GM12878 (cell line): ENCODE measurements at regions not wholly inside any gene's neighbourhood (a gene's known extent, or its start where the extent isn't known, plus 50 kb on each side); places are given as distances from the start of the nearest gene placed in this dataset.

Source experiments
- ATAC-seq: fragments of 200-7000 bp; cut with Tn5 transposase; 3 replicates; pipeline ENCODE4 v1.9.1; 2020; ENCODE audit warnings: mild to moderate bottlenecking, moderate library complexity
- BruUV-seq: library from RNA; stranded (reverse); fragments of 400-500 nt; replicated peaks from 2 replicates; lab custom pipeline; 2021; lab: Mats Ljungman, UMichigan
- CTCF ChIA-PET: fragments of 300-600 bp; sonication (Branson Sonifier 250); formaldehyde crosslinking; extraction: SDS; loops from one replicate; lab custom pipeline; 2021; ENCODE audit warnings: inconsistent platforms; lab: Yijun Ruan, JAX
- POLR2A ChIA-PET: fragments of 350-600 bp; formaldehyde crosslinking; extraction: SDS; loops from one replicate; lab custom pipeline; 2021; ENCODE audit warnings: inconsistent platforms; lab: Charles Lee
- RAD21 ChIA-PET: fragments of 300-600 bp; sonication (Branson Sonifier 250); formaldehyde crosslinking; loops from one replicate; lab custom pipeline; 2023; ENCODE audit warnings: antibody characterized with exemption; ENCODE audit not compliant: unreplicated experiment; lab: Charles Lee
- SMC1A ChIA-PET: fragments of 300-600 bp; sonication (Branson Sonifier 250); formaldehyde crosslinking; loops from one replicate; lab custom pipeline; 2023; ENCODE audit not compliant: unreplicated experiment, uncharacterized antibody; lab: Charles Lee
- DNase-seq: peaks from one replicate; pipeline ENCODE4 v3.0.0-alpha.2; 2011; ENCODE audit warnings: low read depth, low spot score
- FAIRE-seq: peaks from 3 replicates; lab custom pipeline; 2011; peaks lifted over from hg19 to GRCh38; lab: Jason Lieb, UNC
- H2AFZ ChIP-seq: 2 replicates; pipeline ENCODE4 v1.6.0; 2011; ENCODE audit warnings: low read depth, low read length, control low read depth; ENCODE audit not compliant: control insufficient read depth
- H3K27ac ChIP-seq: 2 replicates; pipeline ENCODE4 v1.5.1; 2011; ENCODE audit warnings: control low read depth; ENCODE audit not compliant: control insufficient read depth, insufficient read depth
- H3K27me3 ChIP-seq, 2 experiments: replicated peaks in 1 of 2; 2 replicates each; pipeline versions ENCODE4 v1.6.0 to v1.6.1; 2011; ENCODE audit warnings: low read length in 1 of 2; ENCODE audit not compliant: control insufficient read depth in 2 of 2, insufficient read depth in 2 of 2
- H3K36me3 ChIP-seq, 2 experiments: 2 replicates each; pipeline ENCODE4 v1.5.1; 2011; ENCODE audit warnings: low read length in 1 of 2; ENCODE audit not compliant: control insufficient read depth in 2 of 2, insufficient read depth in 2 of 2
- H3K4me1 ChIP-seq: 2 replicates; pipeline ENCODE4 v1.6.1; 2011; ENCODE audit warnings: mild to moderate bottlenecking, low read length, moderate library complexity, mixed read lengths; ENCODE audit not compliant: control insufficient read depth, insufficient read depth
- H3K4me2 ChIP-seq: 2 replicates; pipeline ENCODE4 v1.6.0; 2011; ENCODE audit warnings: control low read depth; ENCODE audit not compliant: control insufficient read depth, insufficient read depth
- H3K4me3 ChIP-seq: fragments of 200-600 bp; sonication (generic); 2 replicates; pipeline ENCODE4 v1.5.1; 2016
- H3K79me2 ChIP-seq: 2 replicates; pipeline ENCODE4 v1.6.0; 2011; ENCODE audit warnings: low read length; ENCODE audit not compliant: control insufficient read depth, insufficient read depth
- H3K9ac ChIP-seq: 2 replicates; pipeline ENCODE4 v1.8.0; 2011; ENCODE audit warnings: low read length, control low read depth, mixed read lengths; ENCODE audit not compliant: control insufficient read depth, insufficient read depth
- H3K9me3 ChIP-seq: replicated peaks from 3 replicates; pipeline ENCODE4 v1.5.1; 2011; ENCODE audit warnings: mild to moderate bottlenecking, low read length; ENCODE audit not compliant: control insufficient read depth, insufficient read depth
- H4K20me1 ChIP-seq: 2 replicates; pipeline ENCODE4 v1.6.0; 2011; ENCODE audit not compliant: control insufficient read depth, insufficient read depth
- FOS ChIP-seq: IDR thresholded peaks from 3 replicates; pipeline ENCODE4 v1.6.1; 2011; ENCODE audit warnings: borderline replicate concordance; ENCODE audit not compliant: insufficient read length; ENCODE audit errors: extremely low read depth
- GATAD2B ChIP-seq: fragments of 450-650 bp; conservative IDR thresholded peaks from 2 replicates; pipeline ENCODE4 v1.6.1; 2017; ENCODE audit warnings: low read depth, mild to moderate bottlenecking, moderate library complexity
- HCFC1 ChIP-seq: fragments of 150-350 bp; IDR thresholded peaks from 2 replicates; pipeline ENCODE4 v1.6.1; 2014; ENCODE audit warnings: low read length
- MTA3 ChIP-seq: IDR thresholded peaks from 2 replicates; pipeline ENCODE4 v1.6.1; 2012; ENCODE audit warnings: low read length, inconsistent platforms, borderline replicate concordance
- RBBP5 ChIP-seq: fragments of 200-600 bp; sonication (generic); conservative IDR thresholded peaks from 2 replicates; pipeline ENCODE4 v1.6.1; 2016
- SMAD5 ChIP-seq: IDR thresholded peaks from 2 replicates; pipeline ENCODE4 v1.6.1; 2016; ENCODE audit warnings: antibody characterized with exemption, low read depth
- SRF ChIP-seq, 2 experiments: IDR thresholded peaks; 2 replicates each; pipeline ENCODE4 v1.6.1; 2011; ENCODE audit warnings: low read depth in 2 of 2, low read length in 2 of 2, mild to moderate bottlenecking in 1 of 2, moderate library complexity in 1 of 2
- TBL1XR1 ChIP-seq: IDR thresholded peaks from 2 replicates; pipeline ENCODE4 v1.6.1; 2012; ENCODE audit warnings: low read depth, low read length, improper control_type of control experiment
- ZZZ3 ChIP-seq: IDR thresholded peaks from 2 replicates; pipeline ENCODE4 v1.6.1; 2011; ENCODE audit warnings: low read depth; ENCODE audit not compliant: control insufficient read depth, insufficient read length
- WGBS: methylation state at CpG from one replicate; pipeline ENCODE4 v1.1.6; 2016; ENCODE audit warnings: low lambda C conversion rate; ENCODE audit not compliant: insufficient replicate concordance, insufficient coverage; ENCODE audit errors: missing lambda C conversion rate; 5-methylcytosine and 5-hydroxymethylcytosine counted together
- in situ Hi-C: fragments of 300-500 bp; cut with MboI; formaldehyde crosslinking; loops from 9 replicates; pipeline ENCODE4 v1.14.3; 2018; ENCODE audit warnings: mixed read lengths
- intact Hi-C: fragments of 100-400 bp; cut with micrococcal nuclease; formaldehyde crosslinking; loops from one replicate; pipeline ENCODE4 v1.14.2; 2022; ENCODE audit not compliant: unreplicated experiment
- TF ChIP-seq, protein P1 (sequence below): fragments of 450-650 bp; IDR thresholded peaks from 2 replicates; pipeline ENCODE4 v1.6.1; 2018; ENCODE audit warnings: mild to moderate bottlenecking, low read depth, moderate library complexity; ENCODE audit not compliant: partially characterized antibody
- TF ChIP-seq, protein P2 (sequence below): IDR thresholded peaks from 2 replicates; pipeline ENCODE4 v1.6.1; 2012; ENCODE audit warnings: low read length, inconsistent platforms
- TF ChIP-seq, protein P3 (sequence below): fragments of 450-650 bp; IDR thresholded peaks from 2 replicates; pipeline ENCODE4 v1.6.1; 2017; ENCODE audit warnings: mild to moderate bottlenecking, moderate library complexity

DNA sequence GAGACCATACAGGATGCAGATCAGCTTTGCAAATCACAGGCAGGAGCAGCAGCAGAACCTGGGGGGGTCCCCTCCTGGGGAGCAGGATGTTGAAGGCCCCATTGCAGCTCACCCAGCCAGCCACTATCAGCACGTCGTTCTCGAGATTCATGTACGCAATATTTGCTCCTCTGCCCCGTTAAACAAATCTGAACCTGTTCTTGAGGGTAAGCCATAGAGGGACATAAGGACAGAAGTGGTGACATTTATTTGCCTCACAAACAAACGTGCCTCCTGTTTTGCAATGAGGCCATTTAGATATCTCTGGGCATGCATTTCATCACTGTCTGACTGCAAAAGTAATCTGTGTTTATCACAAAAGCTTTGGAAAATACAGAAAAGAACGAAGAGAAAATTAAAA lies 87.3 kb upstream of the BAIAP2L1 start (continued):
- TF ChIP-seq, protein P1, sequence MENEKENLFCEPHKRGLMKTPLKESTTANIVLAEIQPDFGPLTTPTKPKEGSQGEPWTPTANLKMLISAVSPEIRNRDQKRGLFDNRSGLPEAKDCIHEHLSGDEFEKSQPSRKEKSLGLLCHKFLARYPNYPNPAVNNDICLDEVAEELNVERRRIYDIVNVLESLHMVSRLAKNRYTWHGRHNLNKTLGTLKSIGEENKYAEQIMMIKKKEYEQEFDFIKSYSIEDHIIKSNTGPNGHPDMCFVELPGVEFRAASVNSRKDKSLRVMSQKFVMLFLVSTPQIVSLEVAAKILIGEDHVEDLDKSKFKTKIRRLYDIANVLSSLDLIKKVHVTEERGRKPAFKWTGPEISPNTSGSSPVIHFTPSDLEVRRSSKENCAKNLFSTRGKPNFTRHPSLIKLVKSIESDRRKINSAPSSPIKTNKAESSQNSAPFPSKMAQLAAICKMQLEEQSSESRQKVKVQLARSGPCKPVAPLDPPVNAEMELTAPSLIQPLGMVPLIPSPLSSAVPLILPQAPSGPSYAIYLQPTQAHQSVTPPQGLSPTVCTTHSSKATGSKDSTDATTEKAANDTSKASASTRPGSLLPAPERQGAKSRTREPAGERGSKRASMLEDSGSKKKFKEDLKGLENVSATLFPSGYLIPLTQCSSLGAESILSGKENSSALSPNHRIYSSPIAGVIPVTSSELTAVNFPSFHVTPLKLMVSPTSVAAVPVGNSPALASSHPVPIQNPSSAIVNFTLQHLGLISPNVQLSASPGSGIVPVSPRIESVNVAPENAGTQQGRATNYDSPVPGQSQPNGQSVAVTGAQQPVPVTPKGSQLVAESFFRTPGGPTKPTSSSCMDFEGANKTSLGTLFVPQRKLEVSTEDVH = no peak

DNA sequence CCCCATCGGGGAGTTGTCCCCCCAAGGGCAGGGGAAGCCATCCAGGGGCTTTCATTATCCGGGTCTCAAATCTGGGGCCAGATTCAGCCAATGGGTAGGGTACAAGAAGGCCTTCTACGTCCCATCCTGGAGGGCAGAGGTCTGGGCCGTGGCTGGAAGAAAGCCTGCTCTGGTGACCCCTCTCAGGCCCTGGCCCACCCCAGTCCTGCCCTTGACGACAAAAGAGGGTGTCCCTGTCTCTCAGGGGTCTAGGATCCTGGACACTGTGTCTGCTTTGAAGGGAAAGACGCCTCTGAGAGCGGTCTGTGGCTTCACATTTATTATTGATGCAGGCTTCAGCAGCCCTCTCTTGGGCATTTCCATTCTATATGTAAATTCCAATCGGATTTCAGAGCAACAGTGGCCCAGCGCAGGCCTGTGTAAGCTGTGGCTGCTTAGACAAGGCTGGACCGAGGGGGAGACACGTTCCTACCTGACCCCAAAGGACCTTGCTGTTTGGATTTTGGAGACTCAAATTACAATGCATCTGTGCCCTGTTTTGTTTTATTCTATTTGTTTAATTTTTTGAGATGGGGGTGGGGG lies 83.2 kb upstream of the BAIAP2L1 start:
- H3K79me2 ChIP-seq = no peaks in the 10 kb centered on the region
- ChIA-PET RAD21 (no interaction called here), POLR2A (no interaction called here), SMC1A (no interaction called here), CTCF (no interaction called here)
- H3K4me3 ChIP-seq = no peak overlapping the region
- in situ Hi-C loops (no loop called here), intact Hi-C loops (no loop called here)
- no peak for DNase-seq
- no TSS peak for BruUV-seq
- 21% methylated on average over 11 of the region's 11 CpGs for WGBS
- H2AFZ ChIP-seq = no peak overlapping the region
- ATAC-seq = no peak
- no peaks in the 10 kb centered on the region; the same call in 2 of the 3 replicates for H3K9me3 ChIP-seq
- no peaks in the 10 kb centered on the region for H4K20me1 ChIP-seq
- no peak overlapping the region for H3K4me2 ChIP-seq
- TF ChIP-seq MTA3 = no peak
- TF ChIP-seq HCFC1 = no peak
- TF ChIP-seq, protein P2, sequence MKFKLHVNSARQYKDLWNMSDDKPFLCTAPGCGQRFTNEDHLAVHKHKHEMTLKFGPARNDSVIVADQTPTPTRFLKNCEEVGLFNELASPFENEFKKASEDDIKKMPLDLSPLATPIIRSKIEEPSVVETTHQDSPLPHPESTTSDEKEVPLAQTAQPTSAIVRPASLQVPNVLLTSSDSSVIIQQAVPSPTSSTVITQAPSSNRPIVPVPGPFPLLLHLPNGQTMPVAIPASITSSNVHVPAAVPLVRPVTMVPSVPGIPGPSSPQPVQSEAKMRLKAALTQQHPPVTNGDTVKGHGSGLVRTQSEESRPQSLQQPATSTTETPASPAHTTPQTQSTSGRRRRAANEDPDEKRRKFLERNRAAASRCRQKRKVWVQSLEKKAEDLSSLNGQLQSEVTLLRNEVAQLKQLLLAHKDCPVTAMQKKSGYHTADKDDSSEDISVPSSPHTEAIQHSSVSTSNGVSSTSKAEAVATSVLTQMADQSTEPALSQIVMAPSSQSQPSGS = no peak
- no peak for TF ChIP-seq RBBP5
- no peak for TF ChIP-seq TBL1XR1
- TF ChIP-seq ZZZ3 = no peak
- TF ChIP-seq SRF (IDR thresholded peaks at IDR 0.05; ENCODE audit: low read depth in 2 of 2, low read length in 2 of 2) = no peak
- TF ChIP-seq GATAD2B = no peak
- TF ChIP-seq FOS = no peak
- TF ChIP-seq SMAD5 = no peak
- TF ChIP-seq, protein P3, sequence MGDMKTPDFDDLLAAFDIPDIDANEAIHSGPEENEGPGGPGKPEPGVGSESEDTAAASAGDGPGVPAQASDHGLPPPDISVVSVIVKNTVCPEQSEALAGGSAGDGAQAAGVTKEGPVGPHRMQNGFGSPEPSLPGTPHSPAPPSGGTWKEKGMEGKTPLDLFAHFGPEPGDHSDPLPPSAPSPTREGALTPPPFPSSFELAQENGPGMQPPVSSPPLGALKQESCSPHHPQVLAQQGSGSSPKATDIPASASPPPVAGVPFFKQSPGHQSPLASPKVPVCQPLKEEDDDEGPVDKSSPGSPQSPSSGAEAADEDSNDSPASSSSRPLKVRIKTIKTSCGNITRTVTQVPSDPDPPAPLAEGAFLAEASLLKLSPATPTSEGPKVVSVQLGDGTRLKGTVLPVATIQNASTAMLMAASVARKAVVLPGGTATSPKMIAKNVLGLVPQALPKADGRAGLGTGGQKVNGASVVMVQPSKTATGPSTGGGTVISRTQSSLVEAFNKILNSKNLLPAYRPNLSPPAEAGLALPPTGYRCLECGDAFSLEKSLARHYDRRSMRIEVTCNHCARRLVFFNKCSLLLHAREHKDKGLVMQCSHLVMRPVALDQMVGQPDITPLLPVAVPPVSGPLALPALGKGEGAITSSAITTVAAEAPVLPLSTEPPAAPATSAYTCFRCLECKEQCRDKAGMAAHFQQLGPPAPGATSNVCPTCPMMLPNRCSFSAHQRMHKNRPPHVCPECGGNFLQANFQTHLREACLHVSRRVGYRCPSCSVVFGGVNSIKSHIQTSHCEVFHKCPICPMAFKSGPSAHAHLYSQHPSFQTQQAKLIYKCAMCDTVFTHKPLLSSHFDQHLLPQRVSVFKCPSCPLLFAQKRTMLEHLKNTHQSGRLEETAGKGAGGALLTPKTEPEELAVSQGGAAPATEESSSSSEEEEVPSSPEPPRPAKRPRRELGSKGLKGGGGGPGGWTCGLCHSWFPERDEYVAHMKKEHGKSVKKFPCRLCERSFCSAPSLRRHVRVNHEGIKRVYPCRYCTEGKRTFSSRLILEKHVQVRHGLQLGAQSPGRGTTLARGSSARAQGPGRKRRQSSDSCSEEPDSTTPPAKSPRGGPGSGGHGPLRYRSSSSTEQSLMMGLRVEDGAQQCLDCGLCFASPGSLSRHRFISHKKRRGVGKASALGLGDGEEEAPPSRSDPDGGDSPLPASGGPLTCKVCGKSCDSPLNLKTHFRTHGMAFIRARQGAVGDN = no peak
- H3K4me1 ChIP-seq = no peaks in the 10 kb centered on the region; the same call in 1 of the 2 replicates
- FAIRE-seq = no peak
- H3K9ac ChIP-seq = no peak overlapping the region
- H3K36me3 ChIP-seq = no peaks in the 10 kb centered on the region
- H3K27me3 ChIP-seq = no peaks in the 10 kb centered on the region
- no peak overlapping the region for H3K27ac ChIP-seq
